B cell (primary cell): ENCODE measurements at regions not wholly inside any gene's neighbourhood (a gene's known extent, or its start where the extent isn't known, plus 50 kb on each side); places are given as distances from the start of the nearest gene placed in this dataset.
"Not testable (repeated sequence)": the region's sequence is repeated elsewhere in the genome, so short reads cannot be mapped to it uniquely, and the experiment has no call there.

Source experiments
- ATAC-seq: fragments of 200-7000 bp; cut with Tn5 transposase; one replicate; pipeline ENCODE4 v1.10.0; 2021; ENCODE audit warnings: low read depth, mild to moderate bottlenecking, moderate number of reproducible peaks, moderate library complexity
- CTCF ChIA-PET: fragments of 350-600 bp; sonication (Branson Sonifier 250); formaldehyde crosslinking; loops from one replicate; lab custom pipeline; 2021; ENCODE audit warnings: antibody characterized with exemption, inconsistent platforms; lab: Charles Lee
- POLR2A ChIA-PET: fragments of 350-600 bp; sonication (Branson Sonifier 250); formaldehyde crosslinking; loops from one replicate; lab custom pipeline; 2021; ENCODE audit warnings: antibody characterized with exemption; lab: Charles Lee
- DNase-seq: peaks from one replicate; pipeline ENCODE4 v3.0.0; 2013
- H2AFZ ChIP-seq: 2 replicates; pipeline ENCODE4 v1.6.1; 2012; ENCODE audit warnings: mild to moderate bottlenecking, low read depth, low read length; ENCODE audit not compliant: insufficient read depth, poor library complexity, severe bottlenecking
- H3K27ac ChIP-seq, 2 donors: 1 replicate in 1 of 2; 2 replicates in 1 of 2; pipeline ENCODE4 v1.5.1; 2012 to 2013; ENCODE audit warnings: low read length in 2 of 2, mild to moderate bottlenecking in 2 of 2, moderate library complexity in 1 of 2
- H3K27me3 ChIP-seq, 4 experiments: fragments of 200-600 bp in 1 of 4; sonication (generic) in 1 of 4; replicated peaks in 1 of 4; 1 replicate in 2 of 4; 2 replicates in 2 of 4; pipeline versions ENCODE4 v1.6.1 to v1.7.0; 2013 to 2016; ENCODE audit warnings: low read length in 3 of 4, mild to moderate bottlenecking in 2 of 4, mixed read lengths in 1 of 4, moderate library complexity in 1 of 4; ENCODE audit not compliant: insufficient read depth in 4 of 4, control insufficient read depth in 3 of 4; ENCODE audit errors: control extremely low read depth in 1 of 4
- H3K36me3 ChIP-seq, 2 experiments: replicated peaks in 1 of 2; 1 replicate in 1 of 2; 2 replicates in 1 of 2; pipeline versions ENCODE4 v1.6.1 to v1.7.1; 2013; ENCODE audit warnings: low read length in 1 of 2; ENCODE audit not compliant: insufficient read depth in 2 of 2, control insufficient read depth in 1 of 2; ENCODE audit errors: control extremely low read depth in 1 of 2, extremely low read depth in 1 of 2
- H3K4me1 ChIP-seq, 2 donors: fragments of 200-600 bp in 1 of 2; sonication (generic) in 1 of 2; 1 replicate in 1 of 2; 2 replicates in 1 of 2; pipeline versions ENCODE4 v1.5.1 to v1.6.1; 2013 to 2017; ENCODE audit warnings: low read length in 2 of 2; ENCODE audit not compliant: control insufficient read depth in 2 of 2, insufficient read depth in 2 of 2
- H3K4me2 ChIP-seq: replicated peaks from 2 replicates; pipeline ENCODE3; 2012; ENCODE audit warnings: mild to moderate bottlenecking, low read depth, low read length; ENCODE audit not compliant: poor library complexity, severe bottlenecking
- H3K4me3 ChIP-seq, 5 experiments: fragments of 200-600 bp in 1 of 5; sonication (generic) in 1 of 5; 1 replicate in 3 of 5; 2 replicates in 2 of 5; pipeline versions ENCODE4 v1.5.1 to v1.7.0; 2011 to 2016; ENCODE audit warnings: low read length in 4 of 5, mild to moderate bottlenecking in 4 of 5, low read depth in 2 of 5, control low read depth in 1 of 5, moderate library complexity in 1 of 5; ENCODE audit not compliant: insufficient read depth in 1 of 5; ENCODE audit errors: control extremely low read depth in 1 of 5, extremely low read depth in 1 of 5
- H3K79me2 ChIP-seq: fragments of 200-600 bp; sonication (generic); one replicate; pipeline ENCODE4 v1.6.0; 2016; ENCODE audit warnings: low read length; ENCODE audit not compliant: control insufficient read depth, insufficient read depth
- H3K9ac ChIP-seq: fragments of 200-600 bp; sonication (generic); 2 replicates; pipeline ENCODE4 v1.6.1; 2017; ENCODE audit warnings: mild to moderate bottlenecking, low read length, moderate library complexity
- H3K9me3 ChIP-seq, 3 donors: one replicate each; pipeline versions ENCODE4 v1.6.1 to v1.7.1; 2013; ENCODE audit warnings: low read length in 2 of 3; ENCODE audit not compliant: control insufficient read depth in 2 of 3, insufficient read depth in 1 of 3; ENCODE audit errors: control extremely low read depth in 1 of 3
- H4K20me1 ChIP-seq: 2 replicates; pipeline ENCODE4 v1.6.0; 2012; ENCODE audit warnings: mild to moderate bottlenecking, low read length; ENCODE audit not compliant: insufficient read depth, control insufficient read depth, poor library complexity, severe bottlenecking
- H3K27ac Mint-ChIP-seq: one replicate; pipeline ENCODE4 v1.8.0; 2021; ENCODE audit warnings: mixed read lengths
- H3K27me3 Mint-ChIP-seq: one replicate; pipeline ENCODE4 v1.8.0; 2021; ENCODE audit warnings: mixed read lengths
- H3K4me1 Mint-ChIP-seq: one replicate; pipeline ENCODE4 v1.8.0; 2021; ENCODE audit warnings: mixed read lengths
- H3K4me3 Mint-ChIP-seq: one replicate; pipeline ENCODE4 v1.8.0; 2021; ENCODE audit warnings: mixed read lengths
- H3K9me3 Mint-ChIP-seq: one replicate; pipeline ENCODE4 v1.8.0; 2022; ENCODE audit warnings: mixed read lengths; ENCODE audit not compliant: insufficient read depth
- CTCF ChIP-seq: fragments of 200-600 bp; IDR thresholded peaks from one replicate; pipeline ENCODE4 v1.8.0; 2022; ENCODE audit warnings: antibody characterized with exemption, mild to moderate bottlenecking
- EZH2 ChIP-seq: IDR thresholded peaks from 2 replicates; pipeline ENCODE4 v1.6.1; 2012; ENCODE audit warnings: borderline replicate concordance, low read depth, mild to moderate bottlenecking, moderate library complexity, low read length; ENCODE audit not compliant: insufficient read depth, poor library complexity, severe bottlenecking
- WGBS: methylation state at CpG from one replicate; pipeline ENCODE4 v1.1.5; 2013; ENCODE audit warnings: missing lambda C conversion rate; ENCODE audit not compliant: insufficient coverage; 5-methylcytosine and 5-hydroxymethylcytosine counted together
- intact Hi-C: fragments of 100-400 bp; cut with micrococcal nuclease; formaldehyde crosslinking; loops from one replicate; pipeline ENCODE4 v1.10.0; 2022

DNA sequence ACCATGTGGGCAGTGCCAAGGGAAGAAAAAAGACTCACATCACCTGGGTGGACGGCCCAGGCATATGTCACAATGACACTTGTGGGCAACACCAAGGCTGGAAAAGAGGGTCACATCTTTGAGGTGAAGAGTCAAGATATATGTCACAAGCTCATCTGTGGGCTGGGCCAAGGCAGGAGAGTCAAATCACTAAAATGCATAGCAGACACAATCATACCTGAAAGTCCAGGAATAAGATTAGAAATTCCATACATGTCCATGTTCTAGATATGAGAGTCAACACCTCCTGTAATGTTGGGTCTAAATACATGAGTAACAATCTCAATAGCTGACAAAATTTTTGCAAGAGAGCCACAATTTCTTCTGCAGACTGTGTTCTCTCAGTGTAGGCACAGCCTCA, 145.0 kb downstream of the ZNF675 start:
- TF ChIP-seq EZH2 (no peak), CTCF (no peak)
- 100% methylated on average over 1 of the region's 1 CpG for WGBS
- POLR2A ChIA-PET = no interaction called here

GRCh38 chr19:23540180-23540579, 144.9 kb upstream of the ZNF91 start:
- WGBS = no CpG with 5 or more reads among the region's 1 CpG
- H3K79me2 ChIP-seq, H2AFZ ChIP-seq, H3K9ac ChIP-seq, POLR2A ChIA-PET, H3K27me3 Mint-ChIP-seq, H3K27ac Mint-ChIP-seq, H3K36me3 ChIP-seq, H3K4me1 Mint-ChIP-seq, H3K9me3 ChIP-seq, H3K9me3 Mint-ChIP-seq, DNase-seq, CTCF ChIA-PET, H3K27ac ChIP-seq, H3K4me2 ChIP-seq, H3K4me3 Mint-ChIP-seq, H3K4me1 ChIP-seq, H4K20me1 ChIP-seq, intact Hi-C loops, H3K27me3 ChIP-seq, H3K4me3 ChIP-seq, ATAC-seq: not testable (repeated sequence)

More for the DNA sequence above, 145.0 kb downstream of the ZNF675 start:
- ATAC-seq = no peak
- DNase-seq = no peak
- Histone ChIP-seq H3K79me2 (no peaks in the 10 kb centered on the region), H3K4me2 (no peak overlapping the region), H4K20me1 (no peaks in the 10 kb centered on the region), H3K4me1 (no peaks in the 10 kb centered on the region), H2AFZ (no peak overlapping the region), H3K27me3 (no peaks in the 10 kb centered on the region), H3K9ac (no peak overlapping the region), H3K36me3 (no peaks in the 10 kb centered on the region), H3K9me3 (peaks cover 0 to 2% (median 0%) of the 10 kb centered on the region in 3 donors), H3K4me3 (no peak overlapping the region), H3K27ac (no peak overlapping the region)
- Mint-ChIP-seq H3K27ac (no peak overlapping the region), H3K4me1 (no peaks in the 10 kb centered on the region), H3K4me3 (no peak overlapping the region), H3K9me3 (no peaks in the 10 kb centered on the region), H3K27me3 (no peaks in the 10 kb centered on the region)
- intact Hi-C loops = no loop called here
- CTCF ChIA-PET = no interaction called here
